AG04449 (cell line): ENCODE measurements at regions not wholly inside any gene's neighbourhood (a gene's known extent, or its start where the extent isn't known, plus 50 kb on each side); places are given as distances from the start of the nearest gene placed in this dataset.
"Not testable (repeated sequence)": the region's sequence is repeated elsewhere in the genome, so short reads cannot be mapped to it uniquely, and the experiment has no call there.

ENCODE experiments used
- CTCF ChIA-PET: fragments of 350-600 bp; formaldehyde crosslinking; extraction: SDS; loops from one replicate; lab custom pipeline; 2021; ENCODE audit warnings: antibody characterized with exemption; lab: Yijun Ruan, JAX
- POLR2A ChIA-PET: fragments of 400-600, 350-600 bp; formaldehyde crosslinking; extraction: SDS; loops from one replicate; lab custom pipeline; 2020; ENCODE audit warnings: antibody characterized with exemption, inconsistent platforms; lab: Yijun Ruan, JAX
- DNase-seq: peaks from one replicate; pipeline ENCODE4 v3.0.0-alpha.2; 2010; ENCODE audit warnings: low read depth, low spot score
- H3K4me3 ChIP-seq: 2 replicates; pipeline ENCODE4 v1.5.1; 2011; ENCODE audit warnings: low read depth, mild to moderate bottlenecking, control low read depth, low read length
- TF ChIP-seq, protein P1 (sequence below): IDR thresholded peaks from one replicate; pipeline ENCODE4 v1.5.1; 2011; ENCODE audit warnings: mild to moderate bottlenecking, moderate library complexity, low read length, control low read depth, inconsistent platforms; ENCODE audit not compliant: insufficient read depth; ENCODE audit errors: missing control alignments

DNA sequence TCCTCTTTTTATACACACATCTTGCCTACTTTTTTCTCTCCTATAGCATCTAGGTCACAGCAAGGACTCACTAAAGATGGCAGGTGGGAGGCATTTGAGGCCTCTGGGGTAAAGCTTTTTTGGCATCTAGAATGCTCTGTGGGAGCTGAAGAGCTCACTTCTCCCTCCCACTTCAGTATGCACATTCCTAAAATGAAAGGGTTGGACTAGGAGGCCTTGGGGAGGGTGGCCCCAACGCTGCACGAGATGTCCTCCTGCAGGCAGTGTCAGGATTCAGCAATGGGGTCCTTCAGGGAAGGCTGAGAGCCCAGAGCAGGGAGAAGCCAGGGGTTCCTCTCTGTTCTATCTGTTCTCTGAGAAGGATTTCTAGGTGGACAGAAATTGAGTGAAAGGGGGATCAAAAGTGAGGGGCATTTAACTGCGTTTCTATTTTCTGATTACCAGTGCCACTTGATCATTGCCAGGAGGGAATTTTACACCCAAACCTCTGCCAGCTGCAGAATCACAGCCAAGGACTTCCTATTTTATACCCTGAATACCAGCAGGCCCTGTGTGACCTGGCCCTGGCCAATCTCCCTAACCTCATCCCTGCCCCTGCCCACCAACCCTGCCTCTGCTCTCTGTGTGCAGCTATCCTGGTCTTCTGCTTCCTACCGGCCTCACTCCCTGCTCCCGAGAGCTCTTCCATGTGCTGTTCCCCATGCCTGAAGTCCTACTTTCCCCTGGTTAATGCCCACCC is 186.2 kb downstream of the CYP26B1 start:
- ChIA-PET POLR2A (no interaction called here), CTCF (interaction anchor here (1.1 to 1.7 kb wide), 5 partner anchors 9 to 163 kb away, joined by 3 to 7 read pairs (median 4); no protein-coding TSS in a partner anchor)
- DNase-seq, result no peak
- no peak overlapping the region for H3K4me3 ChIP-seq
- TF ChIP-seq, protein P1, sequence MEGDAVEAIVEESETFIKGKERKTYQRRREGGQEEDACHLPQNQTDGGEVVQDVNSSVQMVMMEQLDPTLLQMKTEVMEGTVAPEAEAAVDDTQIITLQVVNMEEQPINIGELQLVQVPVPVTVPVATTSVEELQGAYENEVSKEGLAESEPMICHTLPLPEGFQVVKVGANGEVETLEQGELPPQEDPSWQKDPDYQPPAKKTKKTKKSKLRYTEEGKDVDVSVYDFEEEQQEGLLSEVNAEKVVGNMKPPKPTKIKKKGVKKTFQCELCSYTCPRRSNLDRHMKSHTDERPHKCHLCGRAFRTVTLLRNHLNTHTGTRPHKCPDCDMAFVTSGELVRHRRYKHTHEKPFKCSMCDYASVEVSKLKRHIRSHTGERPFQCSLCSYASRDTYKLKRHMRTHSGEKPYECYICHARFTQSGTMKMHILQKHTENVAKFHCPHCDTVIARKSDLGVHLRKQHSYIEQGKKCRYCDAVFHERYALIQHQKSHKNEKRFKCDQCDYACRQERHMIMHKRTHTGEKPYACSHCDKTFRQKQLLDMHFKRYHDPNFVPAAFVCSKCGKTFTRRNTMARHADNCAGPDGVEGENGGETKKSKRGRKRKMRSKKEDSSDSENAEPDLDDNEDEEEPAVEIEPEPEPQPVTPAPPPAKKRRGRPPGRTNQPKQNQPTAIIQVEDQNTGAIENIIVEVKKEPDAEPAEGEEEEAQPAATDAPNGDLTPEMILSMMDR, result no peak

DNA sequence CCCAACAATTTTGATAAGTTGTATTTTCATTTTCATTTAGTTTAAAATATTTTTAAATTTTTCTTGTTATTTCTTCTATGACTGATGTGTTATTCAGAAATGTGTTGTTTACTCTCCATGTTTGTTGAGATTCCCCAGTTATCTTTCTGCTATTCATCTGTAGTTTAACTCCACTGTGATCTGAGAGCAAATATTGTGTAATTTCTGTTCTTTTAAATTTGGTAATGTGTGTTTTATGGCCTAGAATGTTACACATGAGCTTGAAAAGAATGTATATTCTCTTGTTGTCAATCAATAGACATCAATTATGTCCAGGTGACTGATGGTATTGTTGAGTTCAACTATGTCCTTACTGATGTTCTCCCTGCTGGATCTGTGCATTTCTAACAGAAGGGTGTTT is 188.2 kb downstream of the CYP26B1 start:
- CTCF ChIA-PET, result no interaction called here
- POLR2A ChIA-PET, result no interaction called here
- no peak for DNase-seq
- TF ChIP-seq, protein P1, result no peak
- no peak overlapping the region for H3K4me3 ChIP-seq

GRCh38 chr2:71958426-71958825 is 189.2 kb downstream of the CYP26B1 start:
- POLR2A ChIA-PET, DNase-seq, H3K4me3 ChIP-seq: not testable (repeated sequence)
- CTCF ChIA-PET, result interaction anchor here (1.1 kb wide), 1 partner anchor 36 kb away, joined by 3 read pairs; no protein-coding TSS in a partner anchor

GRCh38 chr2:71952572-71953188 is 195.0 kb downstream of the CYP26B1 start:
- H3K4me3 ChIP-seq, result no peak overlapping the region
- CTCF ChIA-PET, result interaction anchor here (0.7 to 2.2 kb wide), 4 partner anchors 8 to 156 kb away, joined by 3 to 6 read pairs (median 4); no protein-coding TSS in a partner anchor
- no peak for DNase-seq
- POLR2A ChIA-PET, result no interaction called here
- TF ChIP-seq, protein P1, result no peak

GRCh38 chr2:71951718-71952404 is 195.8 kb downstream of the CYP26B1 start:
- no peak for DNase-seq
- TF ChIP-seq, protein P1, result no peak
- no peak overlapping the region for H3K4me3 ChIP-seq
- ChIA-PET POLR2A (no interaction called here), CTCF (interaction anchor here (0.9 to 2.2 kb wide), 4 partner anchors 9 to 154 kb away, joined by 3 to 6 read pairs (median 4); no protein-coding TSS in a partner anchor)

DNA sequence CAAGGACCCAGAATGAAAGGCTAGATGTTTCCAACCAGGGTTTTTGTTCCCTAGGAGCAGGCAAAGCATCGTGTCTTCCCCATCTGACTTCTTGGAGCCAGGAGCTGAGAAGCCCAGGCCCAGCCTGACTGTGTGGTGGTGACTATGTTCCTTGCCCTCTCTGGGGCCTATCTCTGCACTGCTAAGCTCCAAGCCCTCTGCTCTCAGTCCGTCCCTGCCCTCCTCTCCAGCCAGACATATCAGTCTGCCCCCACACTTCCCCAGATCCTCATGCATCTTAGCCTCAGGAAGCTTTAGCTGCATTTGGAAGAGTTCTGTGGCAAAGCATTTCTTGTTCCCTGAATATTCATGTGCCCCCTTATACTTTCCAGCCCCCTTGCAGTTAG is 196.6 kb downstream of the CYP26B1 start:
- CTCF ChIA-PET, result interaction anchor here (0.8 to 2.2 kb wide), 4 partner anchors 10 to 153 kb away, joined by 3 to 6 read pairs (median 4); no protein-coding TSS in a partner anchor
- no peak for DNase-seq
- POLR2A ChIA-PET, result no interaction called here
- H3K4me3 ChIP-seq, result no peak overlapping the region
- TF ChIP-seq, protein P1, result no peak
